GM03348 (cell line): ENCODE measurements at regions not wholly inside any gene's neighbourhood (a gene's known extent, or its start where the extent isn't known, plus 50 kb on each side); places are given as distances from the start of the nearest gene placed in this dataset.
"Not testable (repeated sequence)": the region's sequence is repeated elsewhere in the genome, so short reads cannot be mapped to it uniquely, and the experiment has no call there.

Experiments used
- DNase-seq: peaks from one replicate; pipeline ENCODE4 v3.0.0; 2012; ENCODE audit warnings: low spot score

DNA sequence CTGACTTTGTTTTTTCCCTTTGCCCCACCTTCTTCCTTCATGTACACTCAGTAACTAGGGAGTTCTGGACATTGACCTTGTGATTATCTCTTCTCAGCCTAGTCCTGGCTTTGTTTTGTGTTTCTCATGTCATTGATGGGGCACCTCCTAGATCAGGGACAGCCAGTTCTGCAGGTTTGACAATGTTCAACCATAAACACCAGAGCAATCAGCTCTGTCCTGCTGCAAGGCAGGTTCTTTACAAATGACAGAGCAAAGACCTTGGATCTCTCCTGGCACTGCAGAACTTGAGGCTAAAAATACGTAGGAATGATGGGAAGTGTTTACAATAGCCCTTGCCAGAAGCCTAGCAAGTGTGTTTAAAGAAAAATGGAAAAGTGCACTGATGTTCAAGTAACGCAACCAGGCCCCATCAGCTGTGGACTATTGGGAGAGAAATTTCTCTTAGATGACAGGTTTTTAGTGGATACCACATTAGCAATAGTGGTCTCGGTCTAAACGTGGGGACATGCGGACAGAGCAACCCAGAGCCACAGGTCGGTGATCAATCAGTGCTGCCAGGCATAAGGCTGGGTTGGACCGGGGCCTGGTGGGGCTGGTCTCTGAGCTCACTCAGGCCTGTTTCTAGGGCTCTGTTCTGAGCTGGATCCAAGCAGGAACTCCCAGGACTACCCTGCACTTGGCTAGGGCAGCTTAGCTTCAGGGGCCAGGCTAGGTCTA, 76.8 kb downstream of the SOWAHC start:
- DNase-seq = no peak

DNA sequence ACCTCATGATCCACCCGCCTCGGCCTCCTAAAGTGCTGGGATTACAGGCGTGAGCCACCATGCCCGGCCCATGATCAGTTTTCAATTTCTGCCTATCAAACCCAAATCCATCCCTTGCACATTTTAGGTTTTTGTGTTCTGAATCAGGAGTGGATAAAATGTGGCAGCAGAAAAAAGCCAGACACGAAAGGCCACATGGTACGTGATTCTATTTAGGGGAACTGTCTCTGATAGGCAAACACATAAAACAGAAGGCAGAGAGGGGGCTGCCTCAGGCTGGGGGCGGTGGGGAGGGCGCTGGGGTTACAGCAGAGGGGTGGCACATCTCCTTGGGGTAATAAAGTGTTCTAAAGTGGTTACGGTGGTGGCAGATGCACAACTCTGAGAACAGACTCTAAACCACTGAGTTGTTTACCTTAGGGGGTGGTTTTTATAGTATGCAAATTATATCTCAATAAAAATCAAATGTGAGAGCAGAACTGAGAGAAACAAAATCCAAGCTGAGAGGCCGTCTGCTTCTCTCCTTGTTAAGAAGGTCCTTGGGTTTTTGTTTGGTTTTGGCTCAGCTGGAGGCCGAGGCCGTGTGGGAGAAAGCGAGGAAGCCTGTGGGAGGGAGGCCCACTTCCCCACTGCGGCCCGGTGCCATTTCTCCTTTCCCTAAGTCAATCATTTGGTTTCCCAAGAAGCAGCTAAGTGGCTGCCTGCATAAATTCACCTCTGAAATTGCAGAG, 78.0 kb downstream of the SOWAHC start:
- DNase-seq = no peak

- not testable (repeated sequence) for DNase-seq
Measured at GRCh38 chr2:109692831-109693230, 78.7 kb downstream of the SOWAHC start.

DNA sequence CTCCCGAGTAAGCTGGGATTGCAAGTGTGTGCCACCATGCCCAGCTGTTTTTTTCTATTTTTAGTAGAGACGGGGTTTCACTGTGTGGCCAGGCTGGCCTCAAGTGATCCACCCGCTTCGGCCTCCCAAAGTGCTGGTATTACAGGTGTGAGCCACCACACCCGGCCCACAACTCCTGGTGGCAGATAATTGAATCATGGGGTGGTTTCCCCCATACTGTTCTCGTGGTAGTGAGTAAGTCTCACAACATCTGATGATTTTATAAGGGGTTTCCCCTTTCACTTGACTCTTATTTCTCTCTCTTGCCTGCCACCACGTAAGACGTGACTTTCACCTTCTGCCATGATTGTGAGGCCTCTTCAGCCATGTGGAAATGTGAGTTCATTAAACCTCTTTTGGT, 79.1 kb downstream of the SOWAHC start:
- DNase-seq = not testable (repeated sequence)

DNA sequence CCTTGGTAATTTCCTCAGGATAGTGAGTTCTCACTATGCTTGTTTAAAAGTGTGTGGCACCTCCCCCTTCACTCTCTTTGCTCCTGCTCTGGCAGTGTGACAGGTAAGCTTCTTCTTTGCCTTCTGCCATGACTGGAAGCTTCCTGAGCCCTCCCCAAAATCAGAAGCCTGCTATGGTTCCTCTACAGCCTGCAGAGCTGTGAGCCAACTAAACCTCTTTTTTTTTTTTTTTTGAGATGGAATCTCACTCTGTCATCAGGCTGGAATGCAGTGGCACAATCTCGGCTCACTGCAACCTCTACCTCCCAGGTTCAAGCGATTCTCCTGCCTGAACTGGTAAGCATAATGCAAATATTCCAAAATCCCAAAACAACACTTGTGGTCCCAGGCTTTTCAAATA, 80.0 kb downstream of the SOWAHC start:
- no peak for DNase-seq

- DNase-seq = no peak
Measured at GRCh38 chr2:109695290-109695689, 81.1 kb downstream of the SOWAHC start.

DNA sequence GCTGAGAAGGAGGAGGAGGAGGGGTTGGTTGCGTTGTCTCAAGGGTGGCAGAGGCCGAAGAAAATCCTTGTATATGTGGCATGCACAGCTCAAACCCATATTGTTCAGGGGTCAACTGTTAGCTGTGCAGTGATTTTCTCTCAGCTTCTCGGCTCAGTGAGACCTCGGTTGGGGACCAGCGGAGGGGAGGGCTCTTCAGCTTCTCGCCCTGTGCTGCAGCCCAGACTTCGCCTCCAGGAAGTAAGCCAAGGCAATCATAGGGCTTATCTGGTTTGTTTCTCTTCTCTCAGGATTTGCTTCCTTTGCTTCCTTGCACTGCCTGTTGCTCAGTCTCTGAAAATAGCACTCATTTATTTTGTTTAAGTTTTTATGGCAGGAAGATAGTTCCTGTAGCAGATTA, 85.5 kb downstream of the SOWAHC start:
- DNase-seq = no peak

GRCh38 chr2:109700680-109701274, 86.6 kb downstream of the SOWAHC start:
- DNase-seq = no peak

DNA sequence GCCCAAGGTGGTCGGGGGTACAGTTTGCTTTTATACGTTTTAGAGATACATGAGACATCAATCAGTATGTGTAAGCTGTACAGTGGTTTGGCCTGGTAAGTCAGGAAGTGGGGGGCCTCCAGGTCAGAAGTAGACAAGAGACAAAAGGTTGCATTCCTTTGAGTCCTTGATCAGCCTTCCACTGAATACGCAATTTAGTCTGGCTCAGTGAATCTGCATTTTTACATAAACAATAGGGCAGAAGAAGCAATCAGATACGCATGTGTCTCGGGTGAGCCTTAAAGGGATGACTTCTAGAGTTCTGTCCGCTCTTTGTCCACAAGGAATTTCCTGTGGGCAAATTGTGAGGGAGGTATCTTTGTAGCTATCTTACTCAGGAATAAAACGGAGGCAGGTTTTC, 87.2 kb downstream of the SOWAHC start:
- no peak for DNase-seq

GRCh38 chr2:109702250-109702985, 88.3 kb downstream of the SOWAHC start:
- no peak for DNase-seq

GRCh38 chr2:109703077-109703476, 88.9 kb downstream of the SOWAHC start:
- DNase-seq = peak; percentile 71

GRCh38 chr2:109703798-109704197, 89.6 kb downstream of the SOWAHC start:
- DNase-seq = no peak

GRCh38 chr2:109707281-109708147, 86.6 kb upstream of the RGPD5 start:
- no peak for DNase-seq

DNA sequence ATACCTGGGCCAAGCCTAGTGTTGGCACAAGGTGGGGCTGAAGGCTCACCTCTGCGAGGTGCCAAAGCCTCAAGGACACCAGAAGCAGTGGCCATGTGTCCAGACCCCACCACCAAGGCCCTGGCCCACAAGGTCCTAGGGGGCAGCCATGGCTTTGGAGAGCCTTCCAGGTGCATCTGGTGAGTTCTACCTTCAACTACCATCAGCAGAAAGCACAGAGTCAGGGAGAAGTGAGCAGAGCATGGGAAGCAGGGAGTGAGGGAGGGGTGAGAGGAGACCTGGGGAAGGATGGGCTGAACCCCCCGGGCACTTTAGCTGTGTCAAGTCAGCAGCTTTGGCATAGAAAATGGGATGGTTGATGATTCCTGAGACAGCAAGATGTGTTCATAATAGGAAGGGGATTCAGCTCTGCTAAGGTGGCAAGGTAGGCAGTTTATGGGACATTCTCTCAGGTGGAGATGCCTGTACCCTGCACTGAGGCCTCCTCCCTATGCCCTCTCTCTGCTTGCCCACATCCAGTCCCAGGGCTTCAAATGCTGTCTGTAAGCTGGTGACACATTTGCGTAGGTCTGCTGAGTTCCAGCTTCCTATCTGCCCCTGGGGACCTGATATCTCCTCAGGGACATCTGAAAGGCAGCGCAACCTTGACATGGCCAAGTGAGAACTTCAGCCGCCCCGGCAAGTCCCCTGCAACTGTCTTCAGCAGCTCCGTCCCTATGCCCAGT, 83.4 kb upstream of the RGPD5 start:
- DNase-seq = no peak

GRCh38 chr2:109711230-109712122, 82.6 kb upstream of the RGPD5 start:
- DNase-seq = no peak

GRCh38 chr2:109712123-109712449, 82.0 kb upstream of the RGPD5 start:
- DNase-seq = no peak

GRCh38 chr2:109712746-109713145, 81.4 kb upstream of the RGPD5 start:
- no peak for DNase-seq

DNA sequence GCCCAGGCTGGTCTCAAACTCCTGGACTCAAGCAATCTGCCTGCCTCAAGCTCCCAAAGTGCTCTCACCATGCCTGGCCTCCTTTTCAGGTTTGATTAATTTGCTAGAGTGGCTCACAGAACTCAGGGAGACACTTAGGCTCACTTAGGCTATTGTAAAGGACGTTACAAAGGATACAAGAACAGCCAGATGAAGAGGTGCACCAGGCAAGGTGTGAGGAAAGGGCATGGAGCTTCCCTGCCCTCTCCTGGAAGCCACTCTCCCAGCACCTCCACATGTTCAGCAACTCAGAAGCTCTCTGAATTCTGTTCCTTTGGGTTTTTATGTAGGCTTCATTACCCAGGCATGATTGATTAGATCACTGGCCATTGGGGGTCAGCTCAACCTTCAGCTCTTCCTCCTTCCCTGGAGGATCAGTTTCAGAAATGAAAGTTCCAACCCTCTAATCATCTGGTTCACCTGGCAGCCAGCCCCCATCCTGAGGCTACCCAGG, 78.7 kb upstream of the RGPD5 start:
- DNase-seq = no peak

GRCh38 chr2:109716596-109716995, 77.5 kb upstream of the RGPD5 start:
- DNase-seq = not testable (repeated sequence)

DNA sequence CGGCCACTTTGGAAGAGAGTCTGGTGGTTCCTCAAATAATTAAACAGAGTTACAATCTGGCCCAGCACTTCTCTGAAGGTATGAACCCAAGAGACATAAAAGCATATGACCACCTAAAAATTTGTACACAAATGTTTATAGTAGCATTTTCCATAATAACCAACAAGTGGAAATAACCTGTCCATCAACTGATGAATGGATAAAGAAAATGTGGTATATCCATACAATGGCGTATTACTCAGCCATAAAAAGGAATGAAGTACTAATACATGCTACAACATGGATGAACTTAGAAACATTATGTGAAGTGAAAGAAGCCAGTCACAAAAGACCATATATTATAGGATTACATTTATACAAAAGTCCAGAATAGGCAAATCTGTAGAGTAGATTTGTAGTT, 76.0 kb upstream of the RGPD5 start:
- no peak for DNase-seq
